ENCODE measurements at regions not wholly inside any gene's neighbourhood (a gene's known extent, or its start where the extent isn't known, plus 50 kb on each side); places are given as distances from the start of the nearest gene placed in this dataset.

GRCh38 chr13:104315606-104316005 lies 1249.4 kb upstream of the SLC10A2 start:
- TF ChIP-seq EZH2phosphoT487 (IDR thresholded peaks at IDR 0.05; ENCODE audit: borderline replicate concordance, low read depth, low read length): no peak
- no peak for TF ChIP-seq CTCF (conservative IDR thresholded peaks at IDR 0.05; ENCODE audit: low read length)
- H3K79me2 ChIP-seq (ENCODE audit: insufficient read depth, low read depth, low read length): no peaks in the 10 kb centered on the region
- no peaks in the 10 kb centered on the region for H3K36me3 ChIP-seq (ENCODE audit: insufficient read depth, low read length)
- no TSS peak for BruUV-seq (replicated peaks)
- H3K9me3 ChIP-seq (ENCODE audit: low read length): no peaks in the 10 kb centered on the region
- intact Hi-C loops (cut with micrococcal nuclease; ENCODE audit: unreplicated experiment): no loop called here
- H3K4me2 ChIP-seq (ENCODE audit: low read length): no peak overlapping the region
- DNase-seq (ENCODE audit: low spot score): no peak
- no peaks in the 10 kb centered on the region for H3K9me2 ChIP-seq (ENCODE audit: insufficient read depth, low read length)
- H3K27ac ChIP-seq (ENCODE audit: low read depth, low read length, poor library complexity, severe bottlenecking): no peak overlapping the region
- H4K20me1 ChIP-seq (ENCODE audit: insufficient read depth, low read length): no peaks in the 10 kb centered on the region
- H2AFZ ChIP-seq (ENCODE audit: low read length): no peak overlapping the region
- no peak overlapping the region for H3K4me3 ChIP-seq (ENCODE audit: low read depth, low read length, poor library complexity, severe bottlenecking)
- no peaks in the 10 kb centered on the region for H3K4me1 ChIP-seq (ENCODE audit: insufficient read depth, low read length, poor library complexity, severe bottlenecking)
- ChIA-PET POLR2A (no interaction called here), CTCF (ENCODE audit: unreplicated experiment) (no interaction called here)

- no peaks in the 10 kb centered on the region for H4K20me1 ChIP-seq (ENCODE audit: insufficient read depth, low read length)
- H3K4me3 ChIP-seq (ENCODE audit: low read depth, low read length, poor library complexity, severe bottlenecking): no peak overlapping the region
- intact Hi-C loops (cut with micrococcal nuclease; ENCODE audit: unreplicated experiment): no loop called here
- H3K36me3 ChIP-seq (ENCODE audit: insufficient read depth, low read length): no peaks in the 10 kb centered on the region
- H2AFZ ChIP-seq (ENCODE audit: low read length): no peak overlapping the region
- ChIA-PET POLR2A (no interaction called here), CTCF (ENCODE audit: unreplicated experiment) (no interaction called here)
- H3K27ac ChIP-seq (ENCODE audit: low read depth, low read length, poor library complexity, severe bottlenecking): no peak overlapping the region
- H3K9me2 ChIP-seq (ENCODE audit: insufficient read depth, low read length): no peaks in the 10 kb centered on the region
- BruUV-seq (replicated peaks): no TSS peak
- H3K4me1 ChIP-seq (ENCODE audit: insufficient read depth, low read length, poor library complexity, severe bottlenecking): no peaks in the 10 kb centered on the region
- H3K4me2 ChIP-seq (ENCODE audit: low read length): no peak overlapping the region
- no peak for TF ChIP-seq EZH2phosphoT487 (IDR thresholded peaks at IDR 0.05; ENCODE audit: borderline replicate concordance, low read depth, low read length)
- no peak for TF ChIP-seq CTCF (conservative IDR thresholded peaks at IDR 0.05; ENCODE audit: low read length)
- no peaks in the 10 kb centered on the region for H3K79me2 ChIP-seq (ENCODE audit: insufficient read depth, low read depth, low read length)
- DNase-seq (ENCODE audit: low spot score): no peak
- H3K9me3 ChIP-seq (ENCODE audit: low read length): no peaks in the 10 kb centered on the region
Observed at GRCh38 chr13:104314926-104315535, 1248.8 kb upstream of the SLC10A2 start.

- POLR2A ChIA-PET: interaction anchor here (0.6 kb wide), 1 partner anchor 1820 kb away, joined by 4 read pairs; no protein-coding TSS in a partner anchor
Observed at GRCh38 chr13:104314321-104314720, 1248.1 kb upstream of the SLC10A2 start.

More at GRCh38 chr13:104314321-104314720, 1248.1 kb upstream of the SLC10A2 start:
- H3K79me2 ChIP-seq (ENCODE audit: insufficient read depth, low read depth, low read length): no peaks in the 10 kb centered on the region
- no peak overlapping the region for H3K4me3 ChIP-seq (ENCODE audit: low read depth, low read length, poor library complexity, severe bottlenecking)
- H3K4me1 ChIP-seq (ENCODE audit: insufficient read depth, low read length, poor library complexity, severe bottlenecking): no peaks in the 10 kb centered on the region
- intact Hi-C loops (cut with micrococcal nuclease; ENCODE audit: unreplicated experiment): no loop called here
- H3K9me2 ChIP-seq (ENCODE audit: insufficient read depth, low read length): no peaks in the 10 kb centered on the region
- DNase-seq (ENCODE audit: low spot score): no peak
- no peak overlapping the region for H3K4me2 ChIP-seq (ENCODE audit: low read length)
- H3K27ac ChIP-seq (ENCODE audit: low read depth, low read length, poor library complexity, severe bottlenecking): no peak overlapping the region
- no peaks in the 10 kb centered on the region for H4K20me1 ChIP-seq (ENCODE audit: insufficient read depth, low read length)
- H3K36me3 ChIP-seq (ENCODE audit: insufficient read depth, low read length): no peaks in the 10 kb centered on the region
- H2AFZ ChIP-seq (ENCODE audit: low read length): no peak overlapping the region
- BruUV-seq (replicated peaks): no TSS peak
- CTCF ChIA-PET (ENCODE audit: unreplicated experiment): no interaction called here
- TF ChIP-seq CTCF (conservative IDR thresholded peaks at IDR 0.05; ENCODE audit: low read length): no peak
- no peak for TF ChIP-seq EZH2phosphoT487 (IDR thresholded peaks at IDR 0.05; ENCODE audit: borderline replicate concordance, low read depth, low read length)
- H3K9me3 ChIP-seq (ENCODE audit: low read length): no peaks in the 10 kb centered on the region

All from OCI-LY7 (cell line).